ENCODE measurements at regions not wholly inside any gene's neighbourhood (a gene's known extent, or its start where the extent isn't known, plus 50 kb on each side); places are given as distances from the start of the nearest gene placed in this dataset.
A peak's percentile ranks its signal among the peaks of the same experiment; 100 is the strongest.

GRCh38 chr15:68871507-68871906 is 50.8 kb upstream of the ANP32A start:
- no peak for DNase-seq (ENCODE audit: low spot score)

- no peak for DNase-seq (ENCODE audit: low spot score)
Measured at GRCh38 chr15:68874788-68875187, 54.1 kb upstream of the ANP32A start.

DNA sequence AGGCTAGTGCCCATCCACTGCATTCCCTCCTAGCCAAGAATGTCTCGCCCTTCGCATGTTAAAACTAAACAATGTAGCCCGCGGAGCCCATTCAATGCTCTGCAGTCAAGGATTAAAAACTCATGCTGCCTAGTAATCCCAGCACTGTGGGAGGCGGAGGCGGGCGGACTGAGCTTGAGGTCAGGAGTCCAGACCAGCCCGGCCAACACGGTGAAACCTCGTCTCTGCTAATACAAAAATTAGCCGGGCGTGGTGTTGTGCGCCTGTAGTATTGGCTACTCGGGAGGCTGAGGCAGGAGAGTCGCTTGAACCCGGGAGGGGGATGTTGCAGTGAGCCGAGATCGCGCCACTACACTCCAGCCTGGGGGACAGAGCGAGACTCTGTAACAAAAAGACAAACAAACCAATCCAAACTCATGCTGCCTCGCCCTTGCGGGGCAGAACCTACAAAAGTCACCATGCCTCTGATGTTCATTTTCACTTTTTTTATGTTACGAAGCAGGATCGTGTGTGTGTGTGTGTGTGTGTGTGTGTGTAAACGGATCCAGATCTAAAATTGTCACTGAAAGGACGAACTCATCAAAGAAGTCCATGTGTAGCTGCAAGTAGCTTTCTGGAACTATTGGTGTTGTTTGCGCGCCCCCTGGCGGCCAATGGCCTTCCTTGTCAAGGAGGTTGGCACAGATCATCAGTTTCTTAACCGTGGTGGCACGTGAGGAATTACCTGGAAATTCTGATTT is 54.8 kb upstream of the SPESP1 start:
- peak; percentile 88 for DNase-seq (ENCODE audit: low spot score)

- no peak for DNase-seq (ENCODE audit: low spot score)
Measured at GRCh38 chr15:68877626-68878025, 52.7 kb upstream of the SPESP1 start.

- DNase-seq (ENCODE audit: low spot score): no peak
Measured at GRCh38 chr15:68880382-68880781, 49.9 kb upstream of the SPESP1 start.
